NOMO-1 treated with dmso at 0.1 percent for 144 hours (cell line): ENCODE measurements at regions not wholly inside any gene's neighbourhood (a gene's known extent, or its start where the extent isn't known, plus 50 kb on each side); places are given as distances from the start of the nearest gene placed in this dataset.
"Not testable (repeated sequence)": the region's sequence is repeated elsewhere in the genome, so short reads cannot be mapped to it uniquely, and the experiment has no call there.

ENCODE experiments used
- DNase-seq: peaks from one replicate; lab custom pipeline; 2025; ENCODE audit not compliant: unreplicated experiment; lab: John Stamatoyannopoulos, UW

DNA sequence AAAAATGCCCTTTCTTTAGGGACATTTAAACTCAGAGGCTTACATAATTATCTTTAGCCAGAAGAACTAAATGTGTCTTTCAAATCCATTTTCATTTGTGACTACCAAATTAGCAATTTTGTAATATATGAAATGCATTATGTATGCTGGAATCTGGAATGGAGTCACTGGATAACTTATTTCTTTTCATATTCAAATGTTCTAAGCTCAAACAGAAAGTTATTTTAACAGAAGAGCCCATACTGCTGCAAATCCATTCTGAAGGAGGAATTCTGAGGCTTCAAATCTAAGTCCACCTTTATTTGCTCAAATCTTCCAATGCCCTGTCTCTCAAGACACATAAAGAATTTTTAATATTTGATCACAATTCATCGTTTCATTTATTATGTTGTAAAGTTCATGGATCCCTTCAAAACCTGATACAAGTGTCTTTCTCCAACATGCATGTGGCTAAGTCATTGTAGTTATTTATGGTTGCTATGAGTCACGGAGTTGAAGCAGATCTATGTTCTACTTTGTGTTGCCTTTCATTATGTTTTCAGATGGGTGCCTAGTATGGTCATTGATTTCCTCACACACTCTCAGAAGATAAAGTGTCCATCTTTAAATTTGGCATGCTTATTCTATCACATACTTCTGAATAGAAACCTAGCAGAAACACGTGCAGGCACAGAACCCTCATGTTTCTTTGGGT, 214.8 kb upstream of the GCFC2 start:
- no peak for DNase-seq

DNA sequence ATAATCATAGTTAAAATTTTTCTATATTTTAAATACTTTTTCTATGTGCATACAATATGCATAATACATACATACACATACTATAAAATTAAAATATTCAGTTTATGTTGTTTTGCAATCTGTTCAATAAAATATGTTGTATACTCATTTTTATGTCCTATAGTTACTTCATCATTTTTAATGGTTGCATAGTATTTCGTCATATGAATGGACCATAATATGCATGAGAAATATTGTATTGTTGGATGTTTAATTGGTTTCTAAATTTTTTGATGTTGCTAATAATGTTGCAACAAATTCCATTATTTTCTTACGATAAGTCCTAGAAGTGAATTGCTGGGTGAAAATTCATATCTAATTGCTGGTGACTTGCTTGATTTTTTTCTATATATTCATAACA, 211.5 kb upstream of the GCFC2 start:
- no peak for DNase-seq

DNA sequence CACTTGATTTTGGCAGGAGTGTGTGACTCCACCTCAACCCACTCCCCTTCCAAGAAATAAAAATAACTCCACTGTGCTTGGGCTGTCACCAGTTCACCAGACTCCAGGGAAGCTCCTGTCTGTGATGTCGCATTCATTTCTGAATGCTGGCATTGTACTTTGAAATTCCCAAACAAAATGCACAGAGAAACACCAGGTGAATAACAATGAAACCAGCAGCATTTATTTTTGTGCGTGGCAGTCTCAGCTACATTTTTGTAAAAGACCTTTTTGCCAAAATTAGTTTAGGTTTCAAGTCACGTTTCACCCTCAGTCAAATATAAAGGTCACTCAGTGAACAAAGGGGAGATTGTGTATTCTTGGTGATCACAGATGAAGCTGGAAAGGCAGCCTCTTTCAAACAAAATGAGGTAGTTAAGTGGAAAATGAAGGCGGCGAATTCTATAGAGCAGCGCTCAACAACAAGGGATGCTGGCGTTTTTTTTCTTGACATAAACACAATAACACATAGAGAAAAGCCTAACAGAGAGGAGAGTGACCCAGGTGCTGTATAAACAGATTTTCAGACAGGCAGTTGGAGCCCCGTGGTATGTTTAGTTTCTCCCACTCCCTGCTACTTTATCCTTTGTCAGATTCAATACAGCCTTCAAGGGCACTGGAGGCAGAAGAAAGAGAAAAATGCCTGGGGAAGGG, 210.3 kb upstream of the GCFC2 start:
- DNase-seq, result no peak

DNA sequence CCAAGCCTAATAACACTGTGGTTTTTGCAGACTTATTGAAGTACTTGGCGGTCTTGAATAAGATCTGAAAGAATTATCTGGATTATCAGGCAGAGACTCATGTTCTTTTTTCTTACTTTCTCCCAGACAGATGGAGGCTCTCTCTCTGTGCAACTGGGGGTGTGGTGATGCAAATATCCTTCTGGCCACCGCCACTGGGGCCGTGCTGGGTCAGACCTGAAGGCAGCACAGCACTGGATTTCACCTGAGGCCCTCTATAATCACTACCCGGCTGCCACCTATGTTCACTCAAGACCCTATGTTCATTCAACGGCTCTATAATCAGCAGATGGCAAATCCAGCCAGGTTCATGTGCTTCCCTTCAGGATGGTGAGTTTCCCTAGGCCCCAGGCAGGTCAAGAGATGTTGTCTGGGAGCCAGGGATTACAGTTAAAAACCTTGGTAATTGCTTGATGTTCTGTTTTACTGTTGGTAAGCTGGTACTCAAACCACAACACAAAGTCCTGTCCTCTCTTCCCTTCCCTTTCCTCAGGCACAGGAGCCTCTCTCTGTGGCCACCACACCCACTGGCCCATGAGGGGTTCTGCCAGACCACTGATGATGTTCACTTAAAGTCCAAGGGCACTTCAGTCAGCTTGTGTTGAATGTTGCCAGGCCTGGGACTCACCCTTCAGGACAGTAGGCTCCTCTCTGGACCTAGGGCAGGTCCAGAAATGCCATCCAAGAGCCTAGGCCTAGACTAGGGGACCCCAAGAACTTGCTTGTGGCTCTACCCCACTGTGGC, 205.3 kb upstream of the GCFC2 start:
- DNase-seq, result no peak

DNA sequence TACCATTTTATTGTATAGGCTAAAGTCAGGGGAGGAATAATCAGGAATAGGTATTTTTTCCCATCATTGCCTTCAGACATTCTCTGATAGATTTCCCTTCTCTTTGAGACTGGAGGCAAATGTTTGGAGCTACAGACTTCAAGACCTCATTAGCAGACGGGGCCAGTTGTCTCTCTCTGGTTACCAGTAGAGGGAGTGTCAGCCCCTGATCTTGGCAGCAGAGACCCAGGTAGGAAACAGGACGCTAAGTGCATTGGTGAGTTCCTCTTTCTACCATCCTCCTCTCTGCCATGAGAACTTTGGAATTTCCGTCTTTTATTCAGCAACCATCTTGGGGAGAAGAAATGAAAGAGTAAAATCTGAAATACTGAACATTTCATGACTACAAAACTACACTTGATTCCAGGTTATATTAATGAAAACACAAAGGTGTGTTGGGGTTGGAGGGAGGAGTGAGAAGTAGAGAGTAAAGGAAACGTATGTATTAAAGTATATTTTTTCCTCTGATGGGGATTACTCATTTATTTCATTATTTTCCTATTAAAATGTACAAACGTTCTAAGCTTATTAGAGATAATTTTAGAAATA, 186.2 kb upstream of the GCFC2 start:
- no peak for DNase-seq

DNA sequence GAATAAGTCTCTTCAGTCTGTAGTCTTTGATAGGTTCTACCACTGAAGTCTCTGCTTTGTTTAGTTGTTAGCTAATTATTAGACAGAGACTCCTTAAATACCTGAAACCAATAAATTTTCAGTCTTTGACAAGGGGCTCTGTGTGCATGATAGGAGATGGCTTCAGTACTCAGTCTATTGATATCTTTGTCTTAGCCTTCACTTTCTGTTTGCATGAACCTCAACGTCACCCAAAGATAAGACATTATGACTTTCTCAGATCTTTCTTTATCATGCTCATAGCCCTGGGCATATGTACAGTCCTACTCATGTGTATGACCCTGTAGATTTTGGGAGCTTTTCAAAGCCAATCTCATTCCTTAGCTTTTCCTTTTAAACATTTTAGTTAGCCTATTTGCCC, 183.5 kb upstream of the GCFC2 start:
- no peak for DNase-seq

DNA sequence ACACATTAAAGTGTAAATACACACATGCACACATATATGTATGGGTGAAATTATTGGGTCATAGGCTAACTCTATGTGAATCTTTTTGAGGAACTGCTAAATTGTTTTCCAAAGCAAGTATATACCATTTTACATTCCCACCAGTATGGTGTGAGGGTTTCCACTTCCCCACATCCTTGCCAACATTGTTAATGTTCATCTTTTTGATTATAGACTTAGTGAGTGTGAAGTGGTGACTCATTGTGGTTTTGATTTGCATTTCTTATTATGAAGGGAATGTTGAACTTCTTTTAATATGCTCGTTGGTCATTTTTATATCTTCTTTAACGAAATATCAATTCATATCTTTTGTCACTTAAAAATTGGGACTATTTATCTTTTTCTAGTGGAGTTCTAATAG, 181.8 kb upstream of the GCFC2 start:
- no peak for DNase-seq

DNA sequence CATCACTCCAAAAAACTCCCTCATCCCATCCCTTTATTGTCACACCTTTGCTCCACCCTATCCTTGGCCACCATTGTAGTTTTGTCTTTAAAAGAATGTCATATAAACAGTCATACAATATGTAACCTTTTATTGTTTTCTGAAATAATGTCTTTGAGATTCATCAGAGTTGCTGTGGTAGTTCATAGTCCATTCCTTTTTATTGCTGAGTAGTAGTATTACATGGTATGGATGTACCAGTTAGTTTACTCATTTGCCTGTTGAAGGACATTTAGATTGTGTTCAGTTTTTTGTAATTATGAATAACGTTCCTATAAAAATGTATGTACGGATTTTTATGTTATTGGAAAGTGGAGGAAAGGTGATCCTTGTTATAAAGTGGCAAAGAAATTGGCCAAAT, 171.8 kb upstream of the GCFC2 start:
- no peak for DNase-seq

DNA sequence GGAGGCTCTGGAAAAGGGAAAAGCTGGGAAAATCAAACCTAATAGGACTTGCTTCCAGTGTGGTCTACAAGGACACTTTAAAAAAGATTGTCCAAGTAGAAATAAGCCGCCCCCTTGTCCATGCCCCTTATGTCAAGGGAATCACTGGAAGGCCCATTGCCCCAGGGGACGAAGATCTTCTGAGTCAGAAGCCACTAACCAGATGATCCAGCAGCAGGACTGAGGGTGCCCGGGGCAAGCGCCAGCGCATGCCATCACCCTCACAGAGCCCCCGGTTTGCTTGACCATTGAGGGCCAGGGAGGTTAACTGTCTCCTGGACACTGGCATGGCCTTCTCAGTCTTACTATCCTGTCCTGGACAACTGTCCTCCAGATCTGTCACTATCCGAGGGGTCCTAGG, 164.9 kb upstream of the GCFC2 start:
- DNase-seq, result not testable (repeated sequence)

DNA sequence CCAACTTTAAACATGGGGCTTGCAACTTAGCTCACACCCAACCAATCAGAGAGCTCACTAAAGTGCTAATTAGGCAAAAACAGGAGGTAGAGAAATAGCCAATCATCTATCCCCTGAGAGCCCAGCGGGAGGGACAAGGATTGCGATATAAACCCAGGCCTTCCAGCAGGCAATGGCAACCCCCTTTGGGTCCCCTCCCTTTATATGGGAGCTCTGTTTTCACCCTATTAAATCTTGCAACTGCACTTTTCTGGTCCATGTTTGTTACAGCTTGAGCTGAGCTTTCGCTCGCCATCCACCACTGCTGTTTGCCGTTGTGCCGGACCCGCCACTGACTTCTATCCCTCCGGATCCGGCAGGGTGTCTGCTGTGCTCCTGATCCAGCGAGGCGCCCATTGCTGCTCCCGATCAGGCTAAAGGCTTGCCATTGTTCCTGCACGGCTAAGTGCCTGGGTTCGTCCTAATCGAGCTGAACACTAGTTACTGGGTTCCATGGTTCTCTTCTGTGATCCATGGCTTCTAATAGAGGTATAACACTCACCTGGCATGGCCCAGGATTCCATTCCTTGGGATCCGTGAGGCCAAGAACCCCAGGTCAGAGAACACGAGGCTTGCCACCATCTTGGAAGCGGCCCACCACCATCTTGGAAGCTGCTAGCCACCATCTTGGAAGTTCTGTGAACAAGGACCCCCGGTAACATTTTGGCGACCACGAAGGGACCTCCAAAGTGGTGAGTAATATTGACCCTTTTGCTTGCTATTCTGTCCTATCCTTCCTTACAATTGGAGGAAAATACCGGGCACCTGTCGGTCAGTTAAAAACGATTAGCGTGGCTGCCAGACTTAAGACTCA, 161.3 kb upstream of the GCFC2 start:
- not testable (repeated sequence) for DNase-seq

DNA sequence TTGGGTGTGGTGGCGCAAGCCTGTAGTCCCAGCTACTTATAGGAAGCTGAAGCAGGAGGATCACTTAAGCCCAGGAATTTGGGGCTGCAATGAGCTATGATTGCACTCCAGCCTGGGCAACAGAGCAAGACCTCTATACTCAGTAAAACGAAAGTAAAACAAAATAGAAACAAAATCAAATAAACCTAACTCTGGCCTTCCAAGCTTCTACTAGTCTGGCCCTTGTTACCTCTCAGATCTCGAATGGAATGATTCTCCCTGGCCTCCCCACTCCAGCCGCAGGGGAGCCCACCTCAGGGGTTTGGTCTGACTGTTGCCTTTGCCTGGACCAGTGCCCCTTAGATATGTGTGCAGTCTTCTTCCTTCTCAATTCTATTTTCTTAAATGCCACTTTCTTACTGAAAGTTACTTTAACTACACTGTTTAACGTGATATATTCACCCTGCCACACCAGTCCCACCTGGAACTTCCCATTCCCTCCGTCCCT, 160.0 kb upstream of the GCFC2 start:
- no peak for DNase-seq

DNA sequence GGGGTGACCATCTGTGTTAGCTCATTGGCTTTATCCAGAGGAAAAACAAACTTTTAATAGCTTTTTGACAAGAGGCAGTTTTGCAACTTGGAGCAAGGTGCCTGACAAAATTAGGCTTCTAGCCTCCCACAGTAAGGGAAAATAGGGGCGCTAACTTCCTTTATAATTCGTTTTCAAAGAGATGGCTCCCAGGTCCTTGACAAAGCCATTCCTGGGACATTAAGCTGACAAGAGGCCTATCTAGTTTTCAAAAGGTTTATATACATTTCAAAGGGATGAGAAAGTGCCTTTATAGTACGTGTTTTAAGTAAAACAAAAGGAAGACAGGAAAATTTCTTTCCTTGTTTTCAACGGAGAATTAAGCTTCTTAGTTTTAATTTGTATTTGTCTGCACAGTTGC, 159.4 kb upstream of the GCFC2 start:
- no peak for DNase-seq

DNA sequence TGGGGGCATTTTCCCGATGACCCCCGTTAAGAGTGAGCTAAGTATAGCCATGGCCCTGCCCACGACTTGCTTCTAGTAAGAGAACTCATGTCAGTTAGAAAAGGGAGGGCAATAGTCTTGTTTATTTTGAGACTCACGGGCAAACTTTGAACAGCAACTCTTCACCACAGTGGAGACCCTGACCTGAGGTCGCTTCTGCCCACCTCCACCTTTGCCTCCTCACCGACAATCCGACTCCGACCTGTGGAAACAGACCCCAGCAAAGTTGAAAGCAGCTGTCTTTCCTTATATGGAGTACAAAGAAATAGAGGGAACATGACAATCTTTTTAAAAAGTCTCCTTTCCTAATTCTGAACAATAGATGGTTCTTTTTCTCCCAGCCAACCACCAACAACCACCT, 155.0 kb upstream of the GCFC2 start:
- no peak for DNase-seq

DNA sequence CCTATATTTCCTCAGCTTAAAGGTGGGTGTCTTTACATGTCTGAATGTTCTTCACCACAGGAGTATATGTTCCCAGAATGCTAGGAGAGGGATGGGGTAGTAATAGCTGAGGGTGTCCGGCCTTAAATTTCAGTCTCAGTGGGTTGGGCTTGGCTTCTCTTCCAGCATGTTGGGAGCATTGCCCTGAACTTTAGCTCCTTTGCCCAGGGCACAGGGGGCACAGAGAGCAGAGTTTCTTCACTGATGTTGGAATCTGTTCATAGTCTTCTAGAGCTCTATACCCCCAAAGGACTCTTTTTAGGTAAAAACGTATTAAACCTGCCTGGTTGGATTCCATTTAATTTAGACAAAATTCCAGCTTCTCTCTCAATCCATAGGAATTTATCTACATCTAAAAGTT, 154.4 kb upstream of the GCFC2 start:
- DNase-seq, result no peak

DNA sequence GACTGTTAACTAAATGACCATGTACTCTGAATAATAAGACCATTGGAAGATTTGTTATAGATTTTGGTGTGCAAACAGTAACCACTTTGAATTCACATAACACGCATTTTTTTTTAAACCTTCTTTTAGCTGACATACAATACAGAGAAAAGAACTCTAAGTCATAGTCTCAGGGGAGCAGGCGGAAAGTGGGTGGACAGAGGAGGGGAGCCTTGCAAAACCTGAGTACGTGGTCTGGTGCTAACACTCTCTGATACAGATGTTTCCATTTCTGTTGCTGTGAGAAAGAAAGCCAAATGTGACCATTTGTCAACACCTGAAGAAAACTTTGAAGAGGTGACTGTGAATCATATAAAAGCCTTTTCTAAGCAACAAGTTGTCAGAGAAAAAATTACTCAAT, 151.8 kb upstream of the GCFC2 start:
- no peak for DNase-seq

DNA sequence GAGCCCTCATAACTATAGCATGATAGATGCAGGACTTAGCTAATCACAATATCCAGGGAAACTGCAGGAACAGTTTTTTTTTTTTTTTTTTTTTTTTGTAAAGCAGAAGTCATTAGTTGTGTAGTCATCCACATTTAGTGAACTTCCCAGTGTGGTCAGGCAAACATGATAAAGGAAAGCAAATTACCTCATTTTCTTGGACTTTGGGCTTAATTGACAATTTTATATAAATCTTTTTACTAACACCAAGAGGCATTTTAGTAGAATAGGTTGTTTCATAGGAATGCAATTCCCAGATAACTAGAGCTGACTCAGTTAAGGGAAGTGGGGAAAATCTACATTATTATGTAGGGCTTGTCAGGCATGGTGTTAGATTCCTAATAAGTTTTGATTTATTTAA, 142.7 kb upstream of the GCFC2 start:
- DNase-seq, result no peak

DNA sequence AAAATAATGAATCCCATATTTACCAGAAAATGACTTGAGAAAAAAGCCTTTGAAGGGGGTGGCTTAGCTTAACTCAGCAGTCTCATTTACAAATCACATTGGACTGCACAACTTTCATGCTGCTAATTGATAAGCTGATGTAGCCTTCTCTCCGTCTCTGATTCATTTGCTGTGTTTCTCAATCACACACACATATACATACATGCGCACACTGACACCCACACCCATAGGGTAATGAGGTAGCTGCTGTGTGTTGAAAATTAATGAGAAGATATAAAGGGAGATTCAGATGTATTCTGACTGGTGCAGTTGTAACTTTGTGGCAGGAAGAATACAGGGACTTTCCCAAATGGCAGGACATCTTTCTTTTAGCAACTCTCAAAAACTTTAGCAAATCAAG, 141.9 kb upstream of the GCFC2 start:
- DNase-seq, result no peak

DNA sequence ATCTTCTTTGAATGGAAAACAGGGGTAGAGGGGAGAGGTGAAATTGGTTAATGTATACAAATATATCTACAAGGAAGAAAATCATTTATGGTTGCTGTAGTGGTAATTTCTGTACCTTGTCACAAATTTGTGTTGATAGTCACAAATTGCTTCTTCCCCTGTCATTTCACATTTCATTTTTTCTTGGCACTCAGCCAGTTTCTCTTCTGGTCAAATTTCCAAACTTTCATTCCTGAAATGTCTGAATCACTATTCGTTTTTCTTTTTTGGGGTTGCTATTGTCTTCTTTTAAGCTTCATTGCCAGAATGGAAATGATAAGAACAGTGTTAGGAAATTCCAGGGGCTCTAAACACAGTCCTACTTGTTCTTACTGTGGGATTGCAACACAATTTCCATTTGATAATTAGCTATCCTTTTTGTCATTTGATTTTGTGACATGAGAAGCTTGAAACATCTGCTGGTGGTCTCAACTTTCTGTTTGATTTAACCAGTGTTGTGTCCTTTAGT, 136.0 kb upstream of the GCFC2 start:
- DNase-seq, result no peak

DNA sequence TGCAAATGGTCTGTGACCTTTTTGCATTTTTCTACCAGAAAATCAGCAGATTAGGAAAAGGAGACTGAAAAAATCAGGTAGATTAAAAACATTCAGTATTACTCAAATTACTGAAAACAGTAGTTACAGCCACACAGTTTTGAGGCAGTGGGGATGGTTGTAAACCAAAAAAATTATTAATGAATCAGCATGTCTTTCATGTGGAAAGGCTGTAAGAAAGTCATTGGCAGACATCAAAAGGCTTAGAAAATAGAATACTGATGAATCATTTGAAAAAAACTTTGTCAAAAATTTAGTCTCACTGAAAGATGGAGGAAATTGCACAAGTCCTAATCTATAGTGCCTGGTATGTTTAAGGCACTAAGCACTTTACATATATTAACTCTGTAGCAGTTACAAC, 133.9 kb upstream of the GCFC2 start:
- DNase-seq, result no peak

DNA sequence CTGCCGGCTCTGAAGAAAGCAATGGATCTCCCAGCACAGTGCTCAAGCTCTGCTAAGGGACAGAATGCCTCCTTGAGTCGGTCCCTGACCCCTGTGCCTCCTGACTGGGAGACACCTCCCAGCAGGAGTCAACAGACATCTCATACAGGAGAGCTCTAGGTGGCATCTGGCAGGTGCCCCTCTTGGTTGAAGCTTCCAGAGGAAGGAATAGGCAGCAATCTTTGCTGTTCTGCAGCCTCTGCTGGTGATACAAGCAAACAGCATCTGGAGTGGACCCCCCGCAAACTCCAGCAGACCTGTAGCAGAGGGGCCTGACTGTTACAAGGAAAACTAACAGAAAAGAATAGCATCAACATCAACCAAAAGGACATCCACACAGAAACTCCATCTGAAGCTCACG, 123.9 kb upstream of the GCFC2 start:
- DNase-seq, result not testable (repeated sequence)

DNA sequence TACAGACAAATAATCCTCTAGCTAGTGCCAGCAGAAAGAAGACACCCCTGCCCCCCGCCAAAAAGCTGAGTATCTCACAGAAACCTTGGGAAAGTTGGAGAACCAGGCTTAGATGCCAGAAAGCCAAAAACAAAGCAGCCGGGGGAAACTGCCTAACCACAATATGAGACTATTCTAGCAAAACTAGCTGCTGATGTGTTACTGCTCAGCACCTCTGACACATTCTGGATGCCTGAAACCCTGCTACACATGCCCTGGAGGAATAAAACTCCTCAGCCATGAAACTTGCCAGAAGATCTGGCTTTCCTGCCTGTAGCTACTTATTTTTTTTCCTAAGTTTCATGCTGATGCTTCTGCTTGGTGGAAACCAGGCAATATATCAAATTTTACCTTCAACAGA, 122.7 kb upstream of the GCFC2 start:
- DNase-seq, result no peak
